CD14-positive monocyte (primary cell): ENCODE measurements at regions not wholly inside any gene's neighbourhood (a gene's known extent, or its start where the extent isn't known, plus 50 kb on each side); places are given as distances from the start of the nearest gene placed in this dataset.

ENCODE experiments used
- DNase-seq, 3 donors: peaks; one replicate each; pipeline ENCODE4 v3.0.0-alpha.2; 2011 to 2022
- H2AFZ ChIP-seq: 2 replicates; pipeline ENCODE4 v1.6.0; 2012; ENCODE audit warnings: mild to moderate bottlenecking, low read depth, low read length, inconsistent platforms; ENCODE audit not compliant: insufficient read depth, poor library complexity, severe bottlenecking
- H3K27ac ChIP-seq, 2 donors: 1 replicate in 1 of 2; 2 replicates in 1 of 2; pipeline ENCODE4 v1.5.1; 2012 to 2013; ENCODE audit warnings: low read length in 2 of 2, control low read depth in 1 of 2, inconsistent platforms in 1 of 2, low read depth in 1 of 2, mild to moderate bottlenecking in 1 of 2
- H3K27me3 ChIP-seq, 2 donors: one replicate each; pipeline versions ENCODE4 v1.6.0 to v1.6.1; 2011 to 2013; ENCODE audit warnings: low read length in 2 of 2; ENCODE audit not compliant: control insufficient read depth in 2 of 2, insufficient read depth in 2 of 2
- H3K36me3 ChIP-seq, 2 donors: replicated peaks in 1 of 2; 1 replicate in 1 of 2; 2 replicates in 1 of 2; pipeline versions ENCODE4 v1.5.1 to v1.6.1; 2012 to 2013; ENCODE audit warnings: low read length in 2 of 2, control low read depth in 1 of 2, inconsistent platforms in 1 of 2, mild to moderate bottlenecking in 1 of 2; ENCODE audit not compliant: insufficient read depth in 2 of 2, control insufficient read depth in 1 of 2
- H3K4me1 ChIP-seq, 2 donors: 1 replicate in 1 of 2; 2 replicates in 1 of 2; pipeline versions ENCODE4 v1.5.1 to v1.6.1; 2012 to 2013; ENCODE audit warnings: low read length in 2 of 2, control low read depth in 1 of 2, inconsistent platforms in 1 of 2, mild to moderate bottlenecking in 1 of 2, moderate library complexity in 1 of 2; ENCODE audit not compliant: insufficient read depth in 2 of 2, control insufficient read depth in 1 of 2
- H3K4me2 ChIP-seq: replicated peaks from 2 replicates; pipeline ENCODE3; 2012; ENCODE audit warnings: low read length, moderate library complexity, mild to moderate bottlenecking; ENCODE audit not compliant: poor library complexity, severe bottlenecking; ENCODE audit errors: extremely low read depth
- H3K4me3 ChIP-seq, 3 experiments: fragments of 200-600 bp in 1 of 3; sonication (generic) in 1 of 3; replicated peaks in 1 of 3; 1 replicate in 2 of 3; 2 replicates in 1 of 3; pipeline ENCODE4 v1.5.1; 2011 to 2013; ENCODE audit warnings: low read length in 3 of 3, mild to moderate bottlenecking in 3 of 3, control low read depth in 2 of 3, low read depth in 2 of 3, inconsistent platforms in 1 of 3, moderate library complexity in 1 of 3
- H3K79me2 ChIP-seq: 2 replicates; pipeline ENCODE4 v1.6.0; 2012; ENCODE audit warnings: mild to moderate bottlenecking, control low read depth, inconsistent platforms, low read length, moderate library complexity; ENCODE audit not compliant: insufficient read depth
- H3K9ac ChIP-seq: 2 replicates; pipeline ENCODE4 v1.6.0; 2017; ENCODE audit warnings: low read length, mild to moderate bottlenecking; ENCODE audit not compliant: insufficient read depth, poor library complexity, severe bottlenecking
- H3K9me3 ChIP-seq, 2 donors: replicated peaks in 1 of 2; 1 replicate in 1 of 2; 2 replicates in 1 of 2; pipeline versions ENCODE4 v1.5.1 to v1.6.1; 2012 to 2013; ENCODE audit warnings: low read length in 2 of 2, control low read depth in 1 of 2; ENCODE audit not compliant: control insufficient read depth in 1 of 2, insufficient read depth in 1 of 2
- H4K20me1 ChIP-seq: 2 replicates; pipeline ENCODE4 v1.6.0; 2012; ENCODE audit warnings: mild to moderate bottlenecking, low read length, control low read depth, moderate library complexity; ENCODE audit not compliant: insufficient read depth
- H3K27ac Mint-ChIP-seq, 7 donors: one replicate each; pipeline ENCODE4 v1.8.0; 2020; ENCODE audit warnings: mild to moderate bottlenecking in 7 of 7, mixed read lengths in 7 of 7, moderate library complexity in 6 of 7, inconsistent platforms in 2 of 7
- H3K27me3 Mint-ChIP-seq, 3 donors: one replicate each; pipeline ENCODE4 v1.8.0; 2021 to 2022; ENCODE audit warnings: low read depth in 3 of 3, mild to moderate bottlenecking in 3 of 3, mixed read lengths in 3 of 3, moderate library complexity in 3 of 3, inconsistent platforms in 1 of 3
- H3K36me3 Mint-ChIP-seq, 2 donors: one replicate each; pipeline ENCODE4 v1.8.0; 2020; ENCODE audit warnings: mixed read lengths in 2 of 2, inconsistent platforms in 1 of 2, mild to moderate bottlenecking in 1 of 2
- H3K4me1 Mint-ChIP-seq: one replicate; pipeline ENCODE4 v1.8.0; 2020; ENCODE audit warnings: mild to moderate bottlenecking, mixed read lengths
- H3K4me3 Mint-ChIP-seq, 2 donors: one replicate each; pipeline ENCODE4 v1.8.0; 2020; ENCODE audit warnings: mild to moderate bottlenecking in 2 of 2, mixed read lengths in 2 of 2, moderate library complexity in 1 of 2
- H3K9me3 Mint-ChIP-seq, 7 donors: one replicate each; pipeline ENCODE4 v1.8.0; 2020 to 2022; ENCODE audit warnings: mixed read lengths in 7 of 7, mild to moderate bottlenecking in 6 of 7, moderate library complexity in 6 of 7, inconsistent platforms in 2 of 7
- WGBS: methylation state at CpG from one replicate; pipeline ENCODE4 v1.1.5; 2013; ENCODE audit warnings: missing lambda C conversion rate; ENCODE audit not compliant: insufficient coverage; 5-methylcytosine and 5-hydroxymethylcytosine counted together
- intact Hi-C, 2 donors: fragments of 100-400 bp; cut with micrococcal nuclease; formaldehyde crosslinking; loops; one replicate each; pipeline versions ENCODE4 v1.15.0 to v1.15.1; 2023
- TF ChIP-seq, protein P1 (sequence below): fragments of 200-600 bp; IDR thresholded peaks from one replicate; pipeline ENCODE4 v1.8.0; 2022; ENCODE audit warnings: antibody characterized with exemption, mild to moderate bottlenecking

DNA sequence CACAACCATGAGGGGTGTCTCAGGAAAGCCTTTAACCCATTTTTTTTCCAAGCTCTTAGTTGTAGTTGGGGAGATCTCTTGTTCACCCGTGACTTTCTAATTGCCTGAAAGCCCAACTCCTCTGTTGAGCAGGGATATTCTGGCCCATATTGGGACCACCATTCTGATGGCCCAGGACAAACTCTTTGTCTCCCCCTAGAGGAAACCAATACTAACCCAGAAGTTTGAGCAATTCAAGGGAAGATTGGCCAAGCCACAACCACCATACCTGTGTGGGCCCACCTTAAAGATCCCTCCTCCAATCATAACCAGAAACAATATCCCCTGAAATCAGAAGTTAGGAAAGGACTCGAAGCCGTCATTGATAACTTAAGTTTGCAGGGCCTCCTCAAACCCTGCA, 132.6 kb downstream of the THBS2 start:
- TF ChIP-seq, protein P1, sequence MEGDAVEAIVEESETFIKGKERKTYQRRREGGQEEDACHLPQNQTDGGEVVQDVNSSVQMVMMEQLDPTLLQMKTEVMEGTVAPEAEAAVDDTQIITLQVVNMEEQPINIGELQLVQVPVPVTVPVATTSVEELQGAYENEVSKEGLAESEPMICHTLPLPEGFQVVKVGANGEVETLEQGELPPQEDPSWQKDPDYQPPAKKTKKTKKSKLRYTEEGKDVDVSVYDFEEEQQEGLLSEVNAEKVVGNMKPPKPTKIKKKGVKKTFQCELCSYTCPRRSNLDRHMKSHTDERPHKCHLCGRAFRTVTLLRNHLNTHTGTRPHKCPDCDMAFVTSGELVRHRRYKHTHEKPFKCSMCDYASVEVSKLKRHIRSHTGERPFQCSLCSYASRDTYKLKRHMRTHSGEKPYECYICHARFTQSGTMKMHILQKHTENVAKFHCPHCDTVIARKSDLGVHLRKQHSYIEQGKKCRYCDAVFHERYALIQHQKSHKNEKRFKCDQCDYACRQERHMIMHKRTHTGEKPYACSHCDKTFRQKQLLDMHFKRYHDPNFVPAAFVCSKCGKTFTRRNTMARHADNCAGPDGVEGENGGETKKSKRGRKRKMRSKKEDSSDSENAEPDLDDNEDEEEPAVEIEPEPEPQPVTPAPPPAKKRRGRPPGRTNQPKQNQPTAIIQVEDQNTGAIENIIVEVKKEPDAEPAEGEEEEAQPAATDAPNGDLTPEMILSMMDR = no peak
- H3K36me3 Mint-ChIP-seq = no peaks in the 10 kb centered on the region
- H3K4me3 Mint-ChIP-seq = no peak overlapping the region
- Histone ChIP-seq H3K9me3 (peaks cover 0 to 7% of the 10 kb centered on the region in 2 donors), H3K27ac (no peak overlapping the region), H2AFZ (no peak overlapping the region), H4K20me1 (no peaks in the 10 kb centered on the region), H3K27me3 (no peaks in the 10 kb centered on the region), H3K4me1 (no peaks in the 10 kb centered on the region), H3K9ac (no peak overlapping the region), H3K36me3 (no peaks in the 10 kb centered on the region), H3K79me2 (no peaks in the 10 kb centered on the region), H3K4me3 (no peak overlapping the region), H3K4me2 (no peak overlapping the region)
- H3K27me3 Mint-ChIP-seq = peaks cover 0 to 4% (median 3%) of the 10 kb centered on the region in 3 donors
- no peak for DNase-seq
- peaks cover 1 to 19% (median 7%) of the 10 kb centered on the region in 7 donors for H3K9me3 Mint-ChIP-seq
- no peaks in the 10 kb centered on the region for H3K4me1 Mint-ChIP-seq
- H3K27ac Mint-ChIP-seq = no peak overlapping the region
- intact Hi-C loops = no loop called here
- 83% methylated on average over 1 of the region's 3 CpGs for WGBS

DNA sequence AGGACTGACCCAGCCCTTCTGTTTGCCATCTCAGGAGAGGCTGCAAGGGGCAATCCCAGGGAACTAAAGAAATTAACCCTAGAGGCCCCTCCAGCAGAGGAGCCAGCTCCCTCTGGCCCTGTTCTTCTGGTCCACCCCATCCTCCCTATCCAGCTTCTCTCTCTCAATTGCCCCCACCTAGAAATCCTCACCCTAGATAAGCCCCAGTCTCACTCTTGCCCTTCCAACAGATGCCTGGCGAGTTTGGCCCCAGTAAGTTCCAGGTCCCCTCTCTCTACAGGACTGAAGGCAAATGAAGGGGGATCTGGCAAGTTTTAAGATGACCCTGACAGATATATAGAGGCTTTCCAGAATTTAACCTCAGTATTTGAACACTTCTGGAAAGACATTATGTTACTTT, 134.0 kb downstream of the THBS2 start:
- H3K79me2 ChIP-seq = no peaks in the 10 kb centered on the region
- H3K27ac Mint-ChIP-seq = no peak overlapping the region
- H3K27ac ChIP-seq = no peak overlapping the region
- intact Hi-C loops = no loop called here
- H3K36me3 ChIP-seq = no peaks in the 10 kb centered on the region
- H3K4me3 ChIP-seq = no peak overlapping the region
- no CpG with 5 or more reads among the region's 1 CpG for WGBS
- H3K9me3 ChIP-seq = no peaks in the 10 kb centered on the region
- H3K9me3 Mint-ChIP-seq = peaks cover 0 to 15% (median 6%) of the 10 kb centered on the region in 7 donors
- H3K4me1 ChIP-seq = no peaks in the 10 kb centered on the region
- H3K4me1 Mint-ChIP-seq = peaks cover 6% of the 10 kb centered on the region
- no peak for DNase-seq
- TF ChIP-seq, protein P1 = no peak
- H3K36me3 Mint-ChIP-seq = no peaks in the 10 kb centered on the region
- H4K20me1 ChIP-seq = no peaks in the 10 kb centered on the region
- no peak overlapping the region for H3K4me3 Mint-ChIP-seq
- H3K27me3 ChIP-seq = no peaks in the 10 kb centered on the region
- peaks cover 0 to 4% (median 3%) of the 10 kb centered on the region in 3 donors for H3K27me3 Mint-ChIP-seq
- no peak overlapping the region for H3K4me2 ChIP-seq
- H3K9ac ChIP-seq = no peak overlapping the region
- no peak overlapping the region for H2AFZ ChIP-seq
